GM19324 (cell line): ENCODE measurements at regions not wholly inside any gene's neighbourhood (a gene's known extent, or its start where the extent isn't known, plus 50 kb on each side); places are given as distances from the start of the nearest gene placed in this dataset.

Experiments
- ATAC-seq: cut with Tn5 transposase; IDR thresholded peaks from one replicate; pipeline ENCODE4 v1.9.1; 2021; ENCODE audit warnings: mild to moderate bottlenecking, moderate library complexity; ENCODE audit not compliant: unreplicated experiment, low FRiP score

DNA sequence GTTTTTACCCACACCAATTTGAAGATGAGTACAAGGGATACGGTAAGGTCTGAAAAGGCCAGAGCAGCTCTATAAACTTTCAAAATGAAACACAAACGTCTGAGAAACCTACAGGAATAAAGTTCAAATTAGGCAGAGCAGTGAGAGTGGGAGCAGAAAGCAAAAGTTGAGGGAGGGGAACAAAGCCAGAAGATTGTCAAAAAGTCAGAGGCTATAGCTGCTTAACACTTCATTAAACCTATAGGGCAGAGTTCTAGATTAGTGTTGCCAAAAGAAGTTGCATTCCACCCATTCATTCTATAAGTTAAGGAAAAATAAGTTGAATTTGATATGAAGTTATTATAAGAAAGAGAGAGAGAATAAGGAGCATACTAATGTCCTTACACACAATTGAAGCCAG, 309.6 kb upstream of the CD180 start:
- no peak for ATAC-seq

- ATAC-seq: no peak
These were observed 306.4 kb upstream of the CD180 start for GRCh38 chr5:67502951-67503350.

DNA sequence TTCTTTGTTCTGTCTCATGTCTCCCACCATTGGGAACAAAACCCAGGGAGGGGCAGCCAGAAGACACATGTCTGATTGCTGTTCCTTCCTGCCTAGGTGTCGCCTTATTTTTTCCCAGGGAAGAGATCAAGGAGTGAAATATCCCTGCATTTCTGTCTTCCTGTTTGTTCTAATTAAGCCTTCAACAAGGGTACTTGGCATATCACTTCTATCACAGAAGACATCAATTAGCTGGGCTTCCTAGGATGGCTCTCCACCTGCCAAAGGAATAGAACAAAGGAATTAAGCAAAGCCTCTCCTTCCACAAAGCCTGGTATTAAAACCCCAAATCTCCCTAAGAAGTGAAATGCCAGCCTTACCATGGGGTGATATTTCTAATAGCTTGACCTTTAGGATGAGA, 299.5 kb upstream of the CD180 start:
- no peak for ATAC-seq

GRCh38 chr5:67495072-67495471, 298.5 kb upstream of the CD180 start:
- ATAC-seq: no peak

DNA sequence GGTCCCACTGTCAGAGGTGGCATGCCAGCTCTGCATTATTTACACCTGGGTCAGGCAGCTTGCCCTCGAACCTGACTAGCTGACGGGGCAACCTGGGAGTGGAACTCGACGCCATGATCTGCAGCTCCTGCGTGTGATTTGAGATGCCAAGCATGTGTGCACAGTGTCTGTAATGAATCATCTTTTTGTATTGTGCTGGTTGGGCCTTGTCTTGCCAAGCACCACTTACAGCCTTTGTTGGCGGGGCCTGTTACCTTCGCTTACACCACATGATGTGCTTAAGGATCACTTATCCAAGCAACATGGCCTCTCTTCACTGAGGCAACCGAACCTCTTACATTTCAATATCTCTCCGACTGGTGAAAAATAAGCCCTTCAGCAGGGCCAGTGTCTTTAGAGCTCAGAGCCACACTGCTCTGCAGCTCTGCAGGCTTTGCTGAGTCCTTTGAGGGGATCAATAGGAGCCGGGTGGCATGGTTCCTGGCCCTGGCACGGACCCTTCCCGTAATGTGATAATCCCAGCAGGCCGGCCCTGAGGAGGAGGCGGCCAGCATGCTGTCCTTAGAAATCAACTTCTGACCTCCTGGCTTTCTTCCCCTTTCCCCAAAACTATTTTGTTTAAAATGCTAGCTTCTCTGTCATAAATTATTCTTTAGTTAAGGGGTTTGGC, 297.7 kb upstream of the CD180 start:
- ATAC-seq: no peak

GRCh38 chr5:67493676-67494075, 297.1 kb upstream of the CD180 start:
- ATAC-seq: no peak

DNA sequence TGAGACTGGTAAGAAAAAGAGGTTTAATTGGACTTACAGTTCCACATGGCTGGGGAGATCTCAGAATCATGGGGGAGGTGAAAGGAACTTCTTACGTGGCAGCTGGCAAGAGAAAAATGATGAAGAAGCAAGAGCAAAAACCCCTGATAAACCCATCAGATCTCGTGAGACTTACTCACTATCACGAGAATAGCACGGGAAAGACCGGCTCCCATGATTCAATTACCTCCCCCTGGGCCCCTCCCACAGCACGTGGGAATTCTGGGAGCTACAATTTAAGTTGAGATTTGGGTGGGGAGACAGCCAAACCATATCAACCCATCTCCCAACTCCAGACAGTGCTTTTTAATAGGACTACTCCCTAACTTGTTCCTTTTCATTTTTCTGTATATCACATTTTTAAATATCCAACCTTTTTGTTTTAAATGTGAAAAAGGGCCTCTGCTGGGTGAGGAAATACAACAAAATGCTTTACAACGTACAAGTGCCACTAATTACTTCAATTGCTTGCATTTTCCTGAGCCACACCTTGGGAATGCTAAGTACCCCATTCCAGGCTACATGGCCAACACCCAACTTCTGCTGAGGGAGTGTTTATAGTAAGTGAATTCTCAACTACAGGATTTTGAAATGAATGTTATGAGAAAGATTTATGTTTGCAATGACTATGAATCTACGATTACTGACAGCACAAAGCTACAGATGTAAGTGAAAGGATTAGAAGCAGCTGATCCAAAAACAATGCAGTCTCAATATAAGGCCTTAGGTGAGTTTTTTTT, 294.1 kb upstream of the CD180 start:
- ATAC-seq: no peak

DNA sequence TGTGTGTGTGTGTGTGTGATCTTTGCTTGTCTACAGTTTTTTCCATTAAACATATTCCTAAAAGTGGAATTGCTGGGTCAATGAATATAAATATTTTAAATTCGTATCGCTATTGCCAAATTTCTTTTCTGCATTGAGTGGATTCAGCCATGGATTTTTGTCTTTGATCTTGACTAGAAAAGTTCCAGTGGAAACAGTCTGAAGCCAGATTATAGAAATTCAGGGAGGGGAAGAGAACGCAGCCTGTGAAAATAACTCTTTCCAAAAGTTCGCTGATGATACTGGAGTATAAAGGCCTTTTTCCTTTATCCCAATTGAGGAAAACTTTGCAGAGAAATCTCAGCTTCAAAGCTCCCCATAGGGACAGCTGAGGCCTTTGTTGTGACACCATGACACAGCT, 292.3 kb upstream of the CD180 start:
- no peak for ATAC-seq

DNA sequence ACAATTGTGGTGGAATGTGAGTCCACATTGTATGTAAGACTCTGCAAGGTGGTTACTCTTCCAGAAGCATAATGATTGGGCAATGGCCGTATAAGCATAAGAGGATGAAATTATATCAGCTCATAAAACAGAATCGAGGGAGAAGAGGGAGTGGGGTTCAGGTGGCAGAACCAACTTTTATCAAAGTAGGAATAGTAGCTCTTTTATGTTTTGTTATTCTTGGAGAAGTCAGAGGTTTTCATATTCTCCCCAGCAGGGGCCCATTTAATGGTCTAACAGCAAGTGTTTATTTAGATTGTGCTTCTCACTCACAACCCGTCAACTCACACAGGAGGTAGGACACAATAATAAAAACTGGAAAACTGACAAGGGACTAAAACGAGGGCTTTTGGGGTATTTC, 291.3 kb upstream of the CD180 start:
- ATAC-seq: no peak

DNA sequence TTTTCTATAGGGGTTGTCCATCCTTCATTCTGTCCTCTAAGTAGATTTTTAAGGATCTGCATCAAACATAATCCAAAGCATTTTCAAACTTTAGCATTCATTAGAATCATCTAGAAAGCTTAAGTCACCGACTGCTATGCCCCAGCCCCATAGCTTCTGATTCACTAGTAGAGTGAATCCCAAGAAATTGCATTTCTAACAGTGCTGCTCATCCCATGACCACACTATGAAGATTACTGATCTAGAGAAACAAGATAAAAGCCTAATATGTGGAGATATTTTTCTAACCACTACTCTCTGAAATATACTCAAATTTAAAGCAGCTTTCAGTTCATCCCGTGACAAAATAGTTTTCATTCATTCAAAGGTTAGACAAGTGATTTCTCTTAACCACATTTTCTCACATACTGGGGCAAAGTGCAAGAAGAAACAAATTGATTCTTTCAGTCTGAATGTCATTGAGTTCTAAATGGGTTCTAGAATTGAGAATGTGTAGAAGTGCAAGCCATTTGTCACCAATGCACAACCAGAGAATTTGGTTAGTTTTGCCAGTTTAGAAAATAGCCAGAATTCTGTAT, 286.9 kb upstream of the CD180 start:
- ATAC-seq: no peak

DNA sequence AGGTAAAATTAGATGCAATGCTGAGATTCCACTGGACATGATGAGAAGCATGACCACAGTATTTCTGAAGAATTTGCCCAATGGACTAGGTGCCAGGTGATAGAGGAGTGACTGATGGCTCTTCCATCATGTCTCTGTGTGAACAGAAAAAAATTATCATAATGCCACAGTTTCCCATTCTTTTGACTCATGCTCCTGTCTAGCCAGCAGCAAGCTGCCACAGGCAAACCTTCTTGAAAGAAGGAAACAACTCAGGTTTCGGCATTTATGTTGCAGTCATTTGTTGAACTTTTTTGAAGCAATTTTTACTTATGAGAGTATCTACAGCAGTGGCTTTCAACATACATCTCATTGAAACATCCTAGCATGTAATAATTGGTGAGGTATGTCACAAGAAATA, 284.8 kb upstream of the CD180 start:
- no peak for ATAC-seq

GRCh38 chr5:67478337-67478736, 281.7 kb upstream of the CD180 start:
- ATAC-seq: no peak

GRCh38 chr5:67476995-67477394, 280.4 kb upstream of the CD180 start:
- ATAC-seq: no peak

DNA sequence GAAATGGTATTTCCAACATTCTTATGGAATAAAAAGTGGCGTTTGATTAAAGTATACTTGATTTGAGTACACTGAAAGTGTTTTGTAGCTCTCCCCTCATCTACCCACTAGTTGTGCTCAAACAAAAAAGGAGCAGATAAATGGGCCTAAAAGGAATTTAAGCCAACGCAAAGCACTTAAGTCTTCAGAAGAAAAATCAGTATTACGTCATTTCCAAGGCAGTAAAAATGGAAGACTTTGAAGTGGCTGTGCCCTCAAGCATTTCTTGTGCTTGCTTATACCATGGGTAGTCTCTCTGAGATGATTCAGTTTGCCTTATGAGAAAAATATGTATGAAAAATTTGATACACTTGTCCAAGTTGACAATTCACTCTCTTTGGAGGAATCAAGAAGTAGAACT, 279.9 kb upstream of the CD180 start:
- no peak for ATAC-seq

DNA sequence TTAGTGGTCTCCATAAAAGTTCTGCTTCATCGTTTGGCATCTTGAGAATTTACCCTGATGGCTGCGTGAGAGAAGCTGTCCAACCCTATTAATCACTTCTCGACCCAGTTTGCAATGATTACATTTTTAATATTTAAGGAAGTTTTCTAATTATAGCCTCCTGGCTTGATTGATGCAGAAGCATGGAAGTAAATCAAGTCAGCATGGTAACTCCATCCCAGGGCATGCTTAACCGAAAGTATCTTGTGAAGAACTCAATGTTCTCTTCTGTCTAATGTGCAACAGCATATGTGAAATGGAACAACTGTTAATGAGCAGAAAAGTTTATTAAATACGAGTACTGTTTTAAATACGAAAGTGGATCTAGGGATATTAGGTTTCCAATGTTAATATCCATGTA, 278.9 kb upstream of the CD180 start:
- no peak for ATAC-seq

DNA sequence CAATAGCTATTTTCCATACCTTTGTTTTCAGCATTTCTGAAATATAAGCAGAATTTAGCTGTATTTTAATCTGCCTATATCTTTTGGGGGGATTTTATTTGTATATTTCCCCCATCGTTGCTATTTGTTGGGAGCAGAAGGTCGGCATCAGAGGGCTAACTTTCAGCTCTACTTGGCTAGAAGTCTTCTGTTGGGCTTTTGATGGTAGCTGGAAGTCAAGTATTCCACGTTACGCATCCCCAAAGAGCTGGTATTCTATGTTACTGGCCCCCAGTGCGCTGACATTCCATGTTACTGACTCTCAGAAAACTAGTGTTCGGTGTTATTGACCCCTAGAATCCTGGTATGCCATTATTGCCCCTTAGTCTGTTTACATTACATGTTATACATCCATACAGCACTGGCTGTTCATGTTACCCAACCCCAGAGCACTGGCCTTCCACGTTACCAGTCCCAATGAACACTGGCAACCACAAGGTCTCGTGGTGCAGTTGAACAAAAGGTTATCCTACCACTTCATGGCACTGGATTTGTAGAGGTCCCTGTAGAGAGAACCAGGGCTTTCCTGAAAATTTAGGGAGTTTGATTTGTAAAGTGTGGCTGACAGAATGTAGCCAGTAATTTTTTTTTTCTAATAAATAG, 278.1 kb upstream of the CD180 start:
- ATAC-seq: no peak

DNA sequence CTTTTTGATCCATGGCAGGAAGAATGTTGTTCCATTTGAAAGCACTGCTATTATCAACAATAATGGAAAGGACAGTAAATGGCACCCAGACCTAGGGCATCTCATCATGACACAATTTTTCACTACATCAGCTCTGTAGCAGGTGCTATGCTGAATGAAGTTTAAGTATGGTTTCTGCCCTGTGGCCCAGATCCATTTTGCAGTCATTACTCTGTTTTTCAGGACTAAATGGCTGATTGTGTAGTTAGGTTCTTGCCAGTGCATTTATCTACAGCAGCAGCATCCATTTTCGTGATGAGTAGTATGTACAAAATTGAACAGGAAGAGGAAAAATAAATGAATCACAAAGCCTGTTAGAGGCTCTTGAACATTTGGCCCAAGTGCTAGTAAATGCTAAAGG, 270.5 kb upstream of the CD180 start:
- ATAC-seq: no peak

- ATAC-seq: peak; percentile 48
These were observed 269.1 kb upstream of the CD180 start for GRCh38 chr5:67465537-67466207.

- no peak for ATAC-seq
These were observed 265.5 kb upstream of the CD180 start for GRCh38 chr5:67462147-67462546.

GRCh38 chr5:67459253-67459652, 262.7 kb upstream of the CD180 start:
- no peak for ATAC-seq

GRCh38 chr5:67455970-67456369, 259.4 kb upstream of the CD180 start:
- ATAC-seq: no peak
